IMR-90 (cell line): ENCODE measurements at regions not wholly inside any gene's neighbourhood (a gene's known extent, or its start where the extent isn't known, plus 50 kb on each side); places are given as distances from the start of the nearest gene placed in this dataset.

Experiments
- ATAC-seq: fragments of 200-7000 bp; cut with Tn5 transposase; 2 replicates; pipeline ENCODE4 v1.9.1; 2020; ENCODE audit warnings: low read depth, mild to moderate bottlenecking, moderate library complexity
- BruUV-seq: library from RNA; stranded (reverse); fragments of 400-500 nt; replicated peaks from 2 replicates; lab custom pipeline; 2021; lab: Mats Ljungman, UMichigan
- CTCF ChIA-PET: fragments of 300-600 bp; formaldehyde crosslinking; extraction: SDS; loops from one replicate; lab custom pipeline; 2021; ENCODE audit warnings: antibody characterized with exemption; lab: Yijun Ruan, JAX
- POLR2A ChIA-PET: fragments of 300-600 bp; sonication (Branson Sonifier 250); formaldehyde crosslinking; loops from one replicate; lab custom pipeline; 2022; ENCODE audit warnings: antibody characterized with exemption; ENCODE audit not compliant: unreplicated experiment; lab: Charles Lee
- DNase-seq: peaks from one replicate; pipeline ENCODE4 v3.0.0; 2013
- H2AFZ ChIP-seq: replicated peaks from 2 replicates; pipeline ENCODE3; 2013; ENCODE audit warnings: low read length, mild to moderate bottlenecking; ENCODE audit not compliant: poor library complexity
- H2AK5ac ChIP-seq: 2 replicates; pipeline ENCODE4 v1.6.1; 2013; ENCODE audit warnings: low read depth, low read length, inconsistent platforms
- H2AK9ac ChIP-seq: replicated peaks from 2 replicates; pipeline ENCODE3; 2013; ENCODE audit warnings: mild to moderate bottlenecking, low read depth, low read length, moderate library complexity; ENCODE audit not compliant: poor library complexity
- H2BK120ac ChIP-seq: 2 replicates; pipeline ENCODE4 v1.6.1; 2013; ENCODE audit warnings: low read depth, low read length, inconsistent platforms
- H2BK15ac ChIP-seq: 3 replicates; pipeline ENCODE4 v1.6.1; 2013; ENCODE audit warnings: low read depth, low read length, inconsistent platforms
- H2BK20ac ChIP-seq: 2 replicates; pipeline ENCODE4 v1.6.1; 2013; ENCODE audit warnings: low read depth, mild to moderate bottlenecking, inconsistent platforms, low read length, moderate library complexity
- H2BK5ac ChIP-seq: 2 replicates; pipeline ENCODE4 v1.6.1; 2013; ENCODE audit warnings: mild to moderate bottlenecking, low read depth, low read length, inconsistent platforms; ENCODE audit not compliant: poor library complexity, severe bottlenecking
- H3K14ac ChIP-seq: replicated peaks from 2 replicates; pipeline ENCODE4 v1.6.1; 2013; ENCODE audit warnings: low read depth, low read length, inconsistent platforms
- H3K18ac ChIP-seq: 2 replicates; pipeline ENCODE4 v1.6.1; 2013; ENCODE audit warnings: low read depth, low read length, control low read depth
- H3K23ac ChIP-seq: 2 replicates; pipeline ENCODE4 v1.6.1; 2013; ENCODE audit warnings: low read depth, low read length, inconsistent platforms
- H3K27ac ChIP-seq: 2 replicates; pipeline ENCODE4 v1.5.1; 2013; ENCODE audit warnings: mild to moderate bottlenecking, control low read depth, low read length; ENCODE audit not compliant: insufficient read depth
- H3K27me3 ChIP-seq: 2 replicates; pipeline ENCODE4 v1.6.1; 2013; ENCODE audit warnings: low read length; ENCODE audit not compliant: control insufficient read depth, insufficient read depth
- H3K36me3 ChIP-seq: 2 replicates; pipeline ENCODE4 v1.6.1; 2013; ENCODE audit warnings: low read length, mixed read lengths; ENCODE audit not compliant: control insufficient read depth, insufficient read depth
- H3K4ac ChIP-seq: 2 replicates; pipeline ENCODE4 v1.6.1; 2013; ENCODE audit warnings: low read depth, low read length, inconsistent platforms
- H3K4me1 ChIP-seq: 2 replicates; pipeline ENCODE4 v1.6.1; 2013; ENCODE audit warnings: low read length, mixed read lengths; ENCODE audit not compliant: control insufficient read depth, insufficient read depth
- H3K4me2 ChIP-seq: 2 replicates; pipeline ENCODE4 v1.6.1; 2013; ENCODE audit warnings: low read depth, mild to moderate bottlenecking, control low read depth, low read length, moderate library complexity
- H3K4me3 ChIP-seq: 2 replicates; pipeline ENCODE4 v1.5.1; 2013; ENCODE audit warnings: low read depth, mild to moderate bottlenecking, control low read depth, low read length, moderate library complexity; ENCODE audit not compliant: insufficient read depth
- H3K56ac ChIP-seq: 2 replicates; pipeline ENCODE4 v1.6.1; 2013; ENCODE audit warnings: low read length, inconsistent platforms; ENCODE audit not compliant: insufficient read depth; ENCODE audit errors: extremely low read depth
- H3K79me1 ChIP-seq, 2 experiments: 2 replicates each; pipeline ENCODE4 v1.6.1; 2013; ENCODE audit warnings: low read length in 2 of 2, inconsistent platforms in 1 of 2, low read depth in 1 of 2
- H3K9ac ChIP-seq: 2 replicates; pipeline ENCODE4 v1.6.1; 2013; ENCODE audit warnings: low read depth, low read length, control low read depth
- H3K9me1 ChIP-seq: 2 replicates; pipeline ENCODE4 v1.6.1; 2013; ENCODE audit warnings: low read length, inconsistent platforms; ENCODE audit not compliant: insufficient read depth
- H3K9me3 ChIP-seq: 2 replicates; pipeline ENCODE4 v1.6.1; 2013; ENCODE audit warnings: low read length; ENCODE audit not compliant: control insufficient read depth, insufficient read depth
- H4K20me1 ChIP-seq: 2 replicates; pipeline ENCODE4 v1.6.1; 2013; ENCODE audit warnings: low read length, inconsistent platforms; ENCODE audit not compliant: insufficient read depth
- H4K5ac ChIP-seq: 2 replicates; pipeline ENCODE4 v1.6.1; 2013; ENCODE audit warnings: mild to moderate bottlenecking, low read depth, low read length, control low read depth
- H4K8ac ChIP-seq, 2 experiments: 2 replicates each; pipeline ENCODE4 v1.6.1; 2013; ENCODE audit warnings: low read depth in 2 of 2, low read length in 2 of 2, control low read depth in 1 of 2, inconsistent platforms in 1 of 2
- H4K91ac ChIP-seq: 2 replicates; pipeline ENCODE4 v1.6.1; 2013; ENCODE audit warnings: low read depth, low read length, inconsistent platforms; ENCODE audit not compliant: insufficient read depth
- CHD1 ChIP-seq: IDR thresholded peaks from 2 replicates; pipeline ENCODE4 v1.6.1; 2012; ENCODE audit warnings: low read depth, low read length, improper control_type of control experiment
- ELK1 ChIP-seq: fragments of 150-350 bp; IDR thresholded peaks from 2 replicates; pipeline ENCODE4 v1.6.1; 2016; ENCODE audit warnings: low read depth, mild to moderate bottlenecking, low read length, moderate library complexity, borderline replicate concordance
- FOS ChIP-seq: fragments of 150-350 bp; IDR thresholded peaks from 2 replicates; pipeline ENCODE4 v1.6.1; 2016; ENCODE audit warnings: low read depth, low read length
- MAFK ChIP-seq: IDR thresholded peaks from 2 replicates; pipeline ENCODE4 v1.6.1; 2012; ENCODE audit warnings: low read depth, low read length, improper control_type of control experiment
- MAZ ChIP-seq: IDR thresholded peaks from 2 replicates; pipeline ENCODE4 v1.6.1; 2012; ENCODE audit warnings: low read depth, mild to moderate bottlenecking, low read length, improper control_type of control experiment, moderate library complexity, borderline replicate concordance
- MXI1 ChIP-seq: IDR thresholded peaks from 2 replicates; pipeline ENCODE4 v1.6.1; 2012; ENCODE audit warnings: low read depth, mild to moderate bottlenecking, low read length, moderate library complexity, borderline replicate concordance
- NFE2L2 ChIP-seq: fragments of 150-350 bp; IDR thresholded peaks from 2 replicates; pipeline ENCODE4 v1.6.1; 2016; ENCODE audit warnings: low read depth, mild to moderate bottlenecking, low read length
- POLR2A ChIP-seq: IDR thresholded peaks from 2 replicates; pipeline ENCODE4 v1.6.1; 2012; ENCODE audit warnings: mild to moderate bottlenecking, low read depth, low read length
- RAD21 ChIP-seq: IDR thresholded peaks from 2 replicates; pipeline ENCODE4 v1.6.1; 2012; ENCODE audit warnings: low read length, improper control_type of control experiment
- RCOR1 ChIP-seq: IDR thresholded peaks from 2 replicates; pipeline ENCODE4 v1.6.1; 2012; ENCODE audit warnings: mild to moderate bottlenecking, low read length, improper control_type of control experiment; ENCODE audit not compliant: insufficient replicate concordance
- RFX5 ChIP-seq: IDR thresholded peaks from 2 replicates; pipeline ENCODE4 v1.8.0; 2012; ENCODE audit warnings: low read depth, mild to moderate bottlenecking, low read length, moderate library complexity
- SMC3 ChIP-seq: fragments of 150-350 bp; IDR thresholded peaks from 2 replicates; pipeline ENCODE4 v1.6.1; 2016; ENCODE audit warnings: low read depth, mild to moderate bottlenecking, antibody characterized with exemption, low read length, moderate library complexity
- USF2 ChIP-seq: fragments of 150-350 bp; IDR thresholded peaks from 2 replicates; pipeline ENCODE4 v1.6.1; 2017; ENCODE audit warnings: mild to moderate bottlenecking, antibody characterized with exemption, low read length, low read depth
- WGBS, 2 experiments: methylation state at CpG; one replicate each; pipeline versions ENCODE4 v1.1.5 to v1.1.7; 2013; ENCODE audit warnings: missing lambda C conversion rate in 2 of 2; ENCODE audit not compliant: insufficient read length in 1 of 2; ENCODE audit errors: extremely low coverage in 2 of 2; 5-methylcytosine and 5-hydroxymethylcytosine counted together
- dilution Hi-C: fragments of 300-500 bp; cut with HindIII; formaldehyde crosslinking; loops from one replicate; pipeline ENCODE4 v1.14.3; 2018; ENCODE audit warnings: low sequenced_read_pairs; ENCODE audit not compliant: unreplicated experiment
- in situ Hi-C: fragments of 300-500 bp; cut with MboI; formaldehyde crosslinking; loops from 3 replicates; pipeline ENCODE4 v1.14.3; 2019; ENCODE audit warnings: low sequenced_read_pairs, inconsistent platforms, mixed read lengths
- intact Hi-C: fragments of 100-400 bp; cut with micrococcal nuclease; formaldehyde crosslinking; loops from 2 replicates; pipeline ENCODE4 v1.10.0; 2022

GRCh38 chr2:128701418-128701817 lies 382.8 kb upstream of the HS6ST1 start:
- Histone ChIP-seq H2AK9ac (no peak overlapping the region), H3K27ac (no peak overlapping the region), H3K4me1 (no peaks in the 10 kb centered on the region), H2AK5ac (no peak overlapping the region), H4K20me1 (no peaks in the 10 kb centered on the region), H2AFZ (no peak overlapping the region), H4K8ac (no peak overlapping the region), H3K36me3 (no peaks in the 10 kb centered on the region), H3K9ac (no peak overlapping the region), H3K9me3 (no peaks in the 10 kb centered on the region), H3K4me2 (no peak overlapping the region), H3K79me1 (no peaks in the 10 kb centered on the region), H3K4ac (no peak overlapping the region), H3K14ac (no peak overlapping the region), H2BK20ac (no peak overlapping the region), H3K4me3 (no peak overlapping the region), H3K56ac (no peak overlapping the region), H4K91ac (no peak overlapping the region), H3K23ac (no peak overlapping the region), H2BK5ac (no peak overlapping the region), H3K9me1 (no peaks in the 10 kb centered on the region), H3K27me3 (peaks cover under 1% of the 10 kb centered on the region), H2BK15ac (no peak overlapping the region), H4K5ac (no peak overlapping the region), H3K18ac (no peak overlapping the region), H2BK120ac (no peak overlapping the region)
- in situ Hi-C loops, result no loop called here
- dilution Hi-C loops, result no loop called here
- POLR2A ChIA-PET, result no interaction called here
- ATAC-seq (no peak), DNase-seq (no peak)
- CTCF ChIA-PET, result interaction anchor here (0.7 kb wide), 1 partner anchor 478 kb away, joined by 4 read pairs; no protein-coding TSS in a partner anchor
- WGBS, 2 experiments, result no CpG with 5 or more reads among the region's 2 CpGs
- BruUV-seq, result no TSS peak
- TF ChIP-seq RCOR1 (no peak), MXI1 (no peak), ELK1 (no peak), CHD1 (no peak), RFX5 (no peak), NFE2L2 (no peak), USF2 (no peak), MAZ (no peak), SMC3 (no peak), FOS (no peak), RAD21 (no peak), POLR2A (no peak), MAFK (no peak)
- intact Hi-C loops, result no loop called here
